GM11168 (cell line): ENCODE measurements at regions not wholly inside any gene's neighbourhood (a gene's known extent, or its start where the extent isn't known, plus 50 kb on each side); places are given as distances from the start of the nearest gene placed in this dataset.

Experiments used
- in situ Hi-C: fragments of 300-500 bp; cut with MboI; formaldehyde crosslinking; loops from one replicate; pipeline ENCODE4 v1.12.0; 2022; ENCODE audit warnings: low sequenced_read_pairs; ENCODE audit not compliant: unreplicated experiment

DNA sequence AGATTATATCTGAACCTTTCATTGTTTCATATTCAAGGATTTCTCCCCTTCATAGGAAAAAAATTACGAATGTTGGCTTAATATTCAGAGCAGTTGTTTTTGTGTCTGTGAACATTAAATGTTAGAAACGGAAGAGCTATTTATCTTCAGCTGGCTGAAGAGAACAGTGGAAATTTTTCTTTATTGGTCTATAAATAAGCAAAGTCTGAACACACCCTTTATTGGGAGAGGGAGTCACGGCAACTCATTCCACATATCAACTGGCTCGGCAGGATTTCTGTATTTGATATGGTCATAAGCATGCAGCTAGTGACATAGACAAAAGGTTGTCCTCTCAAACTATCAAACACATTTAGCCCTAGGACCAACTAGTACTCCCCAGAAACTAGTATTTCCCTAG lies 468.4 kb upstream of the HNRNPA3 start:
- in situ Hi-C loops = no loop called here

DNA sequence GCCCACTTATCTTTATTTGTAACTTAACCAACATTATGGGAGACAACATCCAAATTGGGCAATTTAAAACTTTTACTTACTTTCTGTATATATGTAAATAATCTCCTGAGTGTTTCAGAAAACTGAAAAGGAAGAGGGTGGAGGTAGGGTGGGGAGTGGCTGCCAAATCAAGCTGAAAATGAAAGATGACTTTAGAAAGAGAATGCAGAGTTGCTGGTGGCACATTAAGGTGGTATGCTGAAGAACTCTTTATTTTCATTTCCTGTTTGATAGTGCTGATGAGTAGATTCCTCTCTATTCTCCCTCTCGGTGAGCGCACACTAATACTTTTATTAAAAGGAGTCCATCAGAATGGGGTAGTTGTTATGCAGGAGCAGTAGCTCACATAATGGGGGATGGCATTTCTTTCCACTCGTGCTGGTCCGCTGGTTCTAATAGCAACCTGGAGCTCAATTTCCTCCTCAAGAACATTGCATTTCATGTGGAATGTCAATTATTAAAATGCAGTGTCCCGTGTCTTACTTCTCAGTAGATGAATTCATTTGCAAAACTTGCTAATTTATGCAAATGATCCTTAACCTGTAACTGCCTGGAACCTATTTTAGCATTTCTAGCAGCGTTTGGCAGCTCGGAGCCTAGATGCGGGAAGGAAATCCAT lies 466.9 kb upstream of the HNRNPA3 start:
- in situ Hi-C loops = no loop called here

DNA sequence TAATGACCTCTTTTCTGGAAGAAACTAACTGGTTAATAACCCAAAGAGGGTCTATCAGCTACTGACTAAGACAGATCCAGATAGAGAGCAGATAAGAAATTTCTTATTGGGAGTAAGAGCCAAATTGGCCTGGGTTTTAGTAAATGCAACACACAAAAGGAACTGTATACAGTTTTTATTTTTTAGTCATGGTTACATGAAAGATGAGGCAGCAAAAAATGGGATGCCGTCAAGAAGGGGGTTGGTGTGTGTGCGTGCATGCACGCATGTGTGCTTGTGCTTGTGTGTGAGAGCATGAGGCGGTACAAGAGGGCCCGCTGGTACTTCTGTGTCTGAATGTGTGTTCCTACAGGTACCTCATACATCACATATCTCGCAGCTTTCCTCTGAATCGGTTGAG lies 466.2 kb upstream of the HNRNPA3 start:
- in situ Hi-C loops = no loop called here

DNA sequence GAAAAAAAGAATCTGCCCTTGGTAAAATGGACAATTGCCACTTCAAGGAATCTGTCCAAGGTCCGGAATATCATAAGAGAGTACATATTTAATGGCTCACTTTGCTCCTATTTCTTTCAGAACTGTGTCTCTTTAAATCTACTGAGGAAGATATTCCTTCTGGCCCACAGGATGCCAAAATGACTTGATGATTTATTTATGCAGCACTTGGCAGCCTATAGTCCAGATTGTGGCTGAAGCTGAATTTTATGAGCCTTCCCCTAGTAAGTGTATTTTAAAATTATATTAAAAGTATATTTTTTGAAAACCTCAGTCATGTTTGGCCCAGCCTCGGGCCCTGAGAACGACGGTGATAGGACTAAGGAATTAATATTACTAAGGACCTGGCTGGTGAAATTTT lies 465.1 kb upstream of the HNRNPA3 start:
- in situ Hi-C loops = no loop called here

DNA sequence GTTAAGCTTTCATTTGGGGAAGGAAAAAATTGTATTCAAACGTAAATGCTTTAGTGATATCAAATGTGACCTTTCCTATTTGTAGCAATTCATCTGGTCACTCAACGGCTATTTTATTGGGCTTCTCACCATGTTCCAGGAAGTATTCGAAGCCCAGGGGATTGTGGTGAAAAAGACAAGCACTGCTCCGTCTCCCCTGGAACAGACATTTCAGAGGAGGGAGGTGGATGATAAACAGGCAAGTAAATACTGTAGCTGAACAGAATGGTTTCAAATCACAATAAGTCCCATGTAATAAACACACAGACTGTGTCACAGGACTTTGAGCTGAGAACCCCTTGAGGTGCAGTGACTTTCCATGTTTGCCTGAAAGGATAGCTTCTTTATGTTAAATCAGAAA lies 464.7 kb upstream of the HNRNPA3 start:
- in situ Hi-C loops = no loop called here

DNA sequence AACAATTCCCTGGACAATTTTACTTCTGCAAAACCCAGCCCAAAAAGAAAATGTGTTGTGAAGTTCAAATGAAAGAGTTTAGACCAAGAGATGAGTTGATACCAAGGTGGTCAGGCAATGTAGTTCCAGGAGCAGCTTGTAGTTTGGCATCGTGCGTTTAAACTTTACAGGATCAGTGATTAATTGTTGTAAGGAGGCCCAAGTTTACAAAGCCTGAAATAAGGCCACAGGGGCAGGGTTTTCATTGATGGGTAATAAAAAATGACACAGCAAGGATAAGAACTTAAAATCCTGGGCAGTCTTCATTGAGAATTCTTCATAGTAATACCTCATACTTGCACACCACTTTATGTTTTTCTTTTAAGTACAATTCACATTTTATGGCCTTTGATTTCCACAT lies 463.9 kb upstream of the HNRNPA3 start:
- in situ Hi-C loops = no loop called here

DNA sequence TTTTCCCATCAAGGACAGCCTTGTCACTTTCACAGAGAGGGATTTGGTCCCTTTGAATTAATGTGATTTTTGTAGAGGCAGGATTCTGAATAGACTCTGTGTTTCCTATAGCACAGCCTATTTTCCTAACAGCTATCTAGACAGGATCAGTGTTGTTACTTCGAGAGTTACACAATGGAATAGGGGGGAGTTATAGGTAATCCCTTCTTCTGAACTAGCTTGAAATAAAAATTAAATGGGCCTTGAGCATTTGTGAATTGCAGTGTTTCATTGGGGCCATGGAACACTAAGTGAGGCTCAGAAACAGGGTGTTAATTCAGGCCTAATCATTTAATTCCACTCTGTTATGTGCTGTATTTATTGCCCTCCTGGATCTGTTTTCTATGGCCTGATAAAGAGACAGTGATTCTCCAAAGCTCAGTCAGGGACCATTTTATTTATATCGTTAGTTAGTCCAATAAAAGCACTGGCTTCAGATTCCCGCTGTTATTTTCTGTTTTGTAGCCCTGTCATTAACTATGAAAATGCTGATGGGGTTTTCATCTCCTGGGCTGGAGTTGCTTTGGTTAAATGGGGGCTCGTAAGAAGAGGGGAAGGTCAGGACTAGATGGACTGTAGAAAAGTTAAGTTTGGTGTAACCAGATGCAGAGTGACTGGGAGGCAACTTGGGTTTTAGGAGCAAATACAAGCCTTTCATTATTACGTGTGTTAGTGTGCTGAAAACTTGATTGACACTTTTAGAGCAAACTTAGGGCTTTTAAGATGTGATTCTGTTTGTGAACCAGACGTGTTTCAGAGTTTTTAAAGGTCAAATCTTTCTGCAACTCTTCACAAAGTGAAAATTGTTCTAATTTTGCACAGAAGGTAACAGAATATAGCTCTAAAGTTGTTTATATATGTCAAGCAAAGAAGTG lies 461.0 kb upstream of the HNRNPA3 start:
- in situ Hi-C loops = no loop called here

DNA sequence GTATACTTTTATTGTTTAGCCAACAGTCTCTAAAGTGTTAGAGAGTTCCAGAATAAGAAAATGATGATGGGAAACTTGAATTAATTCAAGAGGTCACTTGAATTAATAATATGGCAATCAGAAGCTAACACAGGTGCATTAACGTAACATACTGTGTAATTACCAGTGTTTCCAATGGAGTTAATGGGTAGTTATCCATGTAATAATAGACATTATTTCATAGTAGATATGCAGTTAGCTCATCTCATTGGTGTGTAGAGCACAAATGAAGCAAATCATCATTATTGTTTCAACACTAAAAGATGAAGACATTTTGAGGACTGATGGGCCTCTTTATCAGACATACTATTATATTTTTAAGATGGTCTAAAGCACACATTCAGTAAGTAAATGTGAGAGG lies 460.3 kb upstream of the HNRNPA3 start:
- in situ Hi-C loops = no loop called here

DNA sequence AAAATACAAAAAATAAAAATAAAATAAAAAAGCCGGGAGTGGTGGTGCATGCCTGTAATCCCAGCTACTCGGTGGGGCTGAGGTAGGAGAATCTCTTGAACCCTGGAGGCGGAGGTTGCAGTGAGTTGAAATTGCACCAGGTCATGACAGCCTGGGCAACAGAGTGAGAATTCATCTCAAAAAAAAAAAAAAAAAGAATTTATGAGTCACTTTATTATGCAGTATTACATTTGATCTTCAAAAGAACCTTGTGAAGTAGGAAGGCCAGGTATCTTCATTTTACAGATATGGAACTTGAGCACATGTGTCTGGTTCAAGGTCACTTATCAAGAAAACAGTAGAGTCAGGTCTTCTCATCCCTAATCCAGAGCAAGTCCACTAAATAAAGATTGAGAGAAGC lies 459.4 kb upstream of the HNRNPA3 start:
- in situ Hi-C loops = no loop called here

DNA sequence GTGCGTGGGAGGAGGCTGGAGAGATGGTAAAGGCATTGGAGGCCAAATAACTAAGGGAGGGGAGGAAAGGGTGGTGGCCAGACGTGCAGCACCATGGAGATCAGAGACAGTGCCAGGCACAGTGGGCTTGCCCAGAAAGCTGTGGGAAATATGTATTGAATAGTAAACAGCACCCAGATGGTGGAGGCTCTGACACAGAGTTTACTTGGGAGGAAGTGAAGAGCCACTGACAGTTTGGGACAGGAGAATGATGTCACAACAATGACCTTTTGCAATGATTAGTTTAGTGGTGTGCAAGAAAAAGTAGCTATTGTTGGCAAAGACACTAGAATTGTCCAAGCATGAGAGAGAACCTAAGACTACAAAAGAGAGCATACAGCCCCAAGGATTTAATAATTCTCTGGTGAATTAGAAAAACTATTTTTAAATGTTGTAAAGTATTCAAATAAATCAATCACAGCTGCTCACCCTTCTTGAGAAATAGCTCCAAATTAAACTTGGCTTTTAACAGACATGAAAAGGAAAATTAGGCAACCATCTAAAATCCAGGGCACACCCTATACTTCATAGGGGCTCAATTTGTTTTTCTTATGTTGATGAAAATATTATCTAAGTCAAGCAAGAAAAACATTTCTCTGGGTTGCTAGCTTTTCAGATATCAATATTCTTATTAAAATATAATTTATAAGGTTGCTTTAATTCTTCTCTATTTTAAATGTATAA lies 458.7 kb upstream of the HNRNPA3 start:
- in situ Hi-C loops = no loop called here

DNA sequence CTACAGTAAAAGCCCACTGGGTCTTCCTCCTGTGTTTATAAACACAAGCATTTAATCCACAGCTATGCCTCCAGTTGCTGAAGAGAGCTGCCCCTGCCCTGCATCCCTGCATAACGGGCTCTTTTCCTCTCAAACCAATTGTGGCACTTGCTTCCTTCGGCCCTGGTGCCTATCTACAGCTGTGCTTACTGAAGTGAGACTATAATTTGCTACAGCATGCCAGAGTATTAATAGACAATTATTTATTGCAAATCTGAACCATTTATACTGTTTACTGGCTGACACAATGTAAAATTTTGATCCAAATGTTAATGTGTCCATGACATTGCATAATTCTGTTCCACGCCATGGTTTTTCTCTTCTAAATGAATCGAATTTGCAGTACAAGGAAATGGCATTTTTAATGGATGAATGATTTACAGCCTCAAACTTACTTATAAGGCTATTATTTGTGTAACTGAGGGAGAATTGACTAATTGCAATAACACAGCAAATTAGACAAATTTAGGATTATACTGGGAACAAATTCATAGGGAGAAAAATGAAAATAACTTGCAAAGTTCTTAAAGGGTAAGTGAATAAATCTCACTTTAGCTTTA lies 457.0 kb upstream of the HNRNPA3 start:
- in situ Hi-C loops = no loop called here

DNA sequence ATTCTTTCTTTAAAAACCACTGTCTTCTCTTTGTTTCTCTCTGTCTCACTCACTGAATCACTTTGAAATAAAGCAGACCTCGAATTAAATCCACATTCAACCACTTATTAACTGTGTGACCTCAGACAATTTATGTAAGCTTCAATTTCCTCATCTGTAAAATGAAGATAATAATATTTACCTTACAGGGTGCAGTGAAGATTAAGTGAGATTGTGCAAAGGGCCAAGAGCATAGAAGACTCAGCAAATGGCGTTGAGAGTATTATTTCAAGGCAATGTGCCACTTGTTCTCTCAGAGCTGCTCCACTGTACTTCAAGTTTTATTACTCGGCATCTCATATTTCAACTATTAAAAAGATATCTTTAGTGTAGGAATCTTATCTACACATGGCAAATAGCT lies 454.2 kb upstream of the HNRNPA3 start:
- in situ Hi-C loops = no loop called here

DNA sequence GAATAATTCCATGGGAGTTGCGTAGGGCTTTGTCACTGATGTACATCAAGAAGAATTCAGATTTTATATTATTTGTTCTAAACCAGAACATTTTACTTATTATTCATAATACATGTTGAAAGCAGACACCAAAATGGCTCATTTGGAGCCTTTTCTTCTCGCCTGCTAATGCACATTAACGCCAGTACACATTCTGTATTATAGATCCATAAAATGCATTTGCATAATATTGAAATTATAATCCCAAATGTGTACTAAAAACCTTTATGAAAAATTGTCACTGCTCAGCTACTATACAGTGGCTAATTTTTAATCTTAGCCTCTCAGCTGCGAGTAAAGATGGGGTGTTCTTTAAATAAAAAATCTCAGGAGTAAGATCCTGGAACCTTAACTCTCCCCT lies 452.2 kb upstream of the HNRNPA3 start:
- in situ Hi-C loops = no loop called here

DNA sequence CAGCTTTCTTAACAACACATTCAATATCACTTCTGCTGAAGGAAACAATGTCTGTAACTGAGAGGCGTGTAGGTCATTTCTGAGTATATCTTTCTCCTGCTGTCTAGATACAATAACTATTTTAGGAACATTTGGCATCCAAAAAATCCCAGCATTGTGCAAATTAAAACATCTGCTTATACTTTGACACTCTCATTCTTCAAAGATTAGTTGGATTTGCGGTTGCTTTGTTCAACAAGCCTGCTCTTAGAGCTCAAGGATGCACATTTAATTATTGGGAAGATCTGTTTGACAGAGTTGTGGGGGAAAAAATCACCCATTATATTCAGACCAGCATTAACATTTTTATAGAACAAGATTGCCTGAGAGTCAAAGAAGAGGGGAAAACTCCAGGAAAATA lies 449.5 kb upstream of the HNRNPA3 start:
- in situ Hi-C loops = no loop called here

DNA sequence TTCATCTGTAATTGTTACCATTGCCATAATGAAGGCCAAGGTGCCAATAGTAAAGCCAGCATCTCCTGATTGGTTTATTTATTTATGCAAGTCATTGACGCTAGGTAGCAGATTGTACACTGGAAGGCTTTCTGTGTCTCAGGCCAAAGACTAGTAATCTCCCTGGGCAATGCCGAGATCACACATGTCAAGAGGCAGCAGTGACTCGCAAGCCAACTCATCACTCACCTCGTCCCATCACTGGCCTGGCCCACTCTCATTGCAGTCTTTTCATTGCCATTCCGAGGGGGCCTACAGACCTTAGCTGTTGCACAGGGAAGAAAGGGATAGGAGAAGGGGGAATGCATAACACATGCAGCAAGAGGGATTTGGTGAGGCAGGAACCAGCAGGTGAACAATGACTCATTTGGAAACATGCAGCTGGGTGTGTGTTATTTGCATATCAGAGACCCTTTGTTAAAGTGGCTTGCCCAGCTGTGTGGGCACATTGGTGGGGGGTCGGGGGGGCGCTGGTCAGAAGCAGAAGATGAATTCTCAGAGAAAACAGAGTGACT lies 448.7 kb upstream of the HNRNPA3 start:
- in situ Hi-C loops = no loop called here

DNA sequence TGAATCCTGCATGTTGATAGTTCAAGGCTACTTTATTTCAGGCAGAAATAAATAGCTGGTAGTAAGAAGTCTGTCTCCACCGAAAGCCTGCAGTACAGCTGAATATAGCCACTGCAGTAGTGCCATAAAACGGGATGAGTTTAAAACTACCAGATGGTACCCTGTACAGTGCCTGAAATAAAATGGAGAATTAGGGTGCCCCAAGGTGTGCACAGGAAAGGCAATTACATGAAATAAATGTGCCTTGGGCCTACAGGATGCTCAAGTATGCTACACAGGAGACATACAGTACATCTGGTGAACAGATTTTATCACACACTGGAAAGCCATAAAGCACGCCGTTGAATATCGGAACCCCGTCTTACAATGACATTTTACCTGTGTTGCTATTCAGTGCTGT lies 447.7 kb upstream of the HNRNPA3 start:
- in situ Hi-C loops = no loop called here

DNA sequence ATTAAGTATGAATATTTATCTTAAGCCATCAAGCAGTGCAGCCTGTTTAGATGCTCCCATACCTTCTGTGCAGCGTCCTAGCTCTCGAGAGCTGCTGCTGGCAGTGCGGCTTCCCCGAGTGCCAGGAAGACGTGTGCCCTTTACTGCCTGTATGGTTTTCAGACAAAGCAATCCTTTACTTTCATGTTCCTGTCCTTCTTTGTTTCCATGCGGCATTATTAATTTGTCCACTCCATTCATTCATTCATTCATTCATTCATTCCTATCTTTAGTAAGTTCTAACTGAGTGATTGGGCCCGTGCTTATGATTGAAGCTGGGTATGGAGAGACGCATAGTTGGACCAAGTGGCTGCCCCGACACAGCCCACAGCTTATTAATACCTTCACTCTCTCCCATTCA lies 446.6 kb upstream of the HNRNPA3 start:
- in situ Hi-C loops = no loop called here

DNA sequence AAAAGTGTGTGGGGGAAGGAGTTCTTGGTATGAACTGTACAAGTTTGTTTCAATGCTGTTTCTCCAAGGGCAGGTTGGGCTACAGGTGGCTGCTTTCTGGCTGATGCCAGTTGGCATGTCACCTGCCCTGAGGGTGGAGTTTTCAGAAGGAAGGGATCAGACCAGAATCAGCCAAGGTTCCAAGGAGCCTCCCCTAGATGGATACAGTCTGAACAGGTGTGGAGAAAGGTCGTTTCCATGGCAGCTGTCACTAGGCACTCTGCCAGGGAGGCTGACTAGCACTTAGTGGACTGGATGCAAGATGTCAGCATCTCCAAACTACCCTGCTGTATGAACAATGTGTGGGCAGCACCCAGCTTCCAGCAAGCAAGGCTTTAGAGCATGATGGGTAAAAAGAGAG lies 444.4 kb upstream of the HNRNPA3 start:
- in situ Hi-C loops = no loop called here

DNA sequence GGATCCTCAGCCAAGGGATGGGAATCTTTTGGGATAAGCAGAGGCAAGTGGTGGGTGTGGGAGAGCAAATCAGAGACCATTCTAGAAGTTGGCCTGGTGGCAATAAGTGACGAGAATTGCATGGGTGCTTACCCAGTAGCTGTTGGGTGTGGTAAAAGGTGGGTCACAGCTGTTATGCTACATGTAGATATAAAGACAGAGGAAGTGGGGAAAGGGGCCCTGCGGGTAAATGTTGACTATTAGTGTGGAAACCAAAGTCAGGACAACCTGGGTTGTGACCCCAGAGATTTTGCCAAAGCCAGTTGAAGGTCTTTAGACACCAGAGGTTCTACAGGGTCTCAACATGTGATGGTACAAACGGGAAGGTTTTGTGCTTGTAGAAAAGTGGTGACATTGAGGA lies 443.6 kb upstream of the HNRNPA3 start:
- in situ Hi-C loops = no loop called here

DNA sequence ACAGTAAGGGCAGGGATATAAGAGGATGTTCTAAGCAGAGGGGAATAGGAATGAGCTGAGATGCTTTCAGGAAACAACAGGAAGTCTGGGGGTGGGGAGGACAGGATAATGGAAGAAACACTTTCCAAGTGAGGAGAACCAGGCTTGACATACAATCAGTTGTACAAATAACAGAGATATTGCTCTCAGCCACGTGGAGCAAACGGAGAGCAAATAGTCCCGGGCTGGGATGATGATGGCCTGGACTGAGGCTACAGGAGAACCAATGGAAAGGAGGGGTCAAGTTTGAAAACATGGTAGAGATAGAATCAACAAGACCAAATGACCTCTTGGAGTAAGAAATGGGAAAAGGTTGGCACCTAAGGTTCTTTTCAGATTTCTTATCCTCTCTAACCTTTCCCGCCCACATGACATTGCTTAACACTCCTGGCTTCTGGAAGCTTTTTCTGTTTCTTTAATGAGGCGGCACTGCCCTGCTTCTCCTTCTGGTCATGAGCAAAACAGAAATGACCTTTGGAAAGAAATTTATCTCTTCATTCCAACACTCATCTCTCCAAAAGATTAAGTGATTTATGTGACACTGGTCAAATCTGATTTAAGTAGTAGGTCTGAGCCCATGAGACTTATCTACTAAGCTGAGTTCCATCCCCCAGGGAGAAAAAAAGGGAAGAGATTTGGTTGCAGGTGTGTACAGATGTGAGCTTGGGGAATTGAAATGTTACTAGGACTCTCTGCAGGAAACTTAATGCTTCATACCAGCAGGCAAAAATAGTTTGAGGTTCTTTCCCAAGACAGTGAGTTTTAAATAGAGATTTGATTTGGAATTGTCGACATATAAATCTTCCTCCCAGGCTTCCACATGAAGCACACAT lies 442.9 kb upstream of the HNRNPA3 start:
- in situ Hi-C loops = no loop called here
